A549 (cell line): ENCODE measurements at regions not wholly inside any gene's neighbourhood (a gene's known extent, or its start where the extent isn't known, plus 50 kb on each side); places are given as distances from the start of the nearest gene placed in this dataset.

Source experiments
- ATAC-seq, 2 experiments: fragments of 200-7000 bp in 1 of 2; fragments of >200 bp in 1 of 2; cut with Nextera tagmentation in 1 of 2; cut with Tn5 transposase in 1 of 2; 3 replicates each; pipeline versions ENCODE4 v1.8.0 to v1.9.1; 2018 to 2020; ENCODE audit warnings: mild to moderate bottlenecking in 1 of 2, moderate library complexity in 1 of 2
- CTCF ChIA-PET: fragments of 300-600 bp; sonication (Branson Sonifier 250); formaldehyde crosslinking; extraction: SDS; loops from one replicate; lab custom pipeline; 2021; ENCODE audit warnings: antibody characterized with exemption, inconsistent platforms; lab: Yijun Ruan, JAX
- POLR2A ChIA-PET: fragments of 350-600 bp; formaldehyde crosslinking; extraction: SDS; loops from one replicate; lab custom pipeline; 2021; ENCODE audit warnings: antibody characterized with exemption, inconsistent platforms; lab: Yijun Ruan, JAX
- DNase-seq, 2 experiments: peaks; one replicate each; pipeline versions ENCODE4 v3.0.0 to v3.0.0-alpha.2; 2011 to 2016; ENCODE audit warnings: low read depth in 1 of 2, low spot score in 1 of 2
- FAIRE-seq: peaks from 2 replicates; lab custom pipeline; 2011; peaks lifted over from hg19 to GRCh38; lab: Jason Lieb, UNC
- H3K27ac ChIP-seq, 2 experiments: fragments of >200 bp; sonication (Bioruptor Twin); formaldehyde crosslinking; 3 replicates each; pipeline ENCODE4 v1.5.1; 2016 to 2017
- H3K4me1 ChIP-seq: fragments of >200 bp; sonication (Bioruptor Twin); formaldehyde crosslinking; 3 replicates; pipeline ENCODE4 v1.6.1; 2016
- H3K4me2 ChIP-seq: fragments of >200 bp; sonication (Bioruptor Twin); formaldehyde crosslinking; 3 replicates; pipeline ENCODE4 v1.6.1; 2016
- H3K4me3 ChIP-seq: fragments of >200 bp; sonication (Bioruptor Twin); formaldehyde crosslinking; 3 replicates; pipeline ENCODE4 v1.5.1; 2016
- H3K9me3 ChIP-seq: fragments of >200 bp; sonication (Bioruptor Twin); formaldehyde crosslinking; 3 replicates; pipeline ENCODE4 v1.6.1; 2016
- BHLHE40 ChIP-seq: IDR thresholded peaks from 2 replicates; pipeline ENCODE4 v1.6.1; 2012; ENCODE audit warnings: low read depth, low read length, inconsistent platforms
- CBX8 ChIP-seq: fragments of 200-600 bp; sonication (generic); IDR thresholded peaks from 2 replicates; pipeline ENCODE4 v1.6.1; 2016
- CHD2 ChIP-seq: fragments of 150-350 bp; IDR thresholded peaks from 2 replicates; pipeline ENCODE4 v1.6.1; 2014; ENCODE audit warnings: low read length; ENCODE audit not compliant: partially characterized antibody
- CHD4 ChIP-seq: fragments of 200-600 bp; sonication (generic); IDR thresholded peaks from 2 replicates; pipeline ENCODE4 v1.6.1; 2016; ENCODE audit warnings: antibody characterized with exemption, mild to moderate bottlenecking, borderline replicate concordance
- EHF ChIP-seq: fragments of 250-450 bp; sonication (Bioruptor Pico); IDR thresholded peaks from 2 replicates; pipeline ENCODE4 v1.5.0; 2020; ENCODE audit warnings: mild to moderate bottlenecking
- ELK1 ChIP-seq: fragments of 150-350 bp; IDR thresholded peaks from 2 replicates; pipeline ENCODE4 v1.6.1; 2014; ENCODE audit warnings: low read depth, mild to moderate bottlenecking, low read length
- ESRRA ChIP-seq: fragments of 150-350 bp; IDR thresholded peaks from 2 replicates; pipeline ENCODE4 v1.6.1; 2014; ENCODE audit warnings: mild to moderate bottlenecking, low read length, borderline replicate concordance
- FOXS1 ChIP-seq: fragments of 250-450 bp; sonication (Bioruptor Pico); IDR thresholded peaks from 2 replicates; pipeline ENCODE4 v1.5.0; 2020; ENCODE audit warnings: mild to moderate bottlenecking, moderate library complexity
- HEYL ChIP-seq: fragments of 250-450 bp; sonication (Bioruptor Pico); IDR thresholded peaks from 2 replicates; pipeline ENCODE4 v1.8.0; 2021; ENCODE audit warnings: mild to moderate bottlenecking, moderate library complexity
- HOXA7 ChIP-seq: fragments of 250-450 bp; sonication (Bioruptor Pico); IDR thresholded peaks from 2 replicates; pipeline ENCODE4 v1.5.0; 2020; ENCODE audit warnings: mild to moderate bottlenecking, moderate library complexity
- HOXB5 ChIP-seq: fragments of 250-450 bp; sonication (Bioruptor Pico); IDR thresholded peaks from 2 replicates; pipeline ENCODE4 v1.5.0; 2020; ENCODE audit warnings: mild to moderate bottlenecking, moderate library complexity
- MAFK ChIP-seq: fragments of 450-650 bp; IDR thresholded peaks from 2 replicates; pipeline ENCODE4 v1.6.1; 2014; ENCODE audit not compliant: partially characterized antibody
- NFE2L2 ChIP-seq: fragments of 150-350 bp; conservative IDR thresholded peaks from 2 replicates; pipeline ENCODE4 v1.6.1; 2014; ENCODE audit warnings: low read length
- NPAS2 ChIP-seq: fragments of 250-450 bp; sonication (Bioruptor Pico); IDR thresholded peaks from 2 replicates; pipeline ENCODE4 v1.8.0; 2022; ENCODE audit warnings: mild to moderate bottlenecking, moderate library complexity, borderline replicate concordance
- PHF8 ChIP-seq: fragments of 200-600 bp; sonication (generic); IDR thresholded peaks from 2 replicates; pipeline ENCODE4 v1.6.1; 2016; ENCODE audit warnings: low read depth, mild to moderate bottlenecking, antibody characterized with exemption, moderate library complexity, borderline replicate concordance
- POLR2AphosphoS2 ChIP-seq: conservative IDR thresholded peaks from 2 replicates; pipeline ENCODE4 v1.6.1; 2012; ENCODE audit warnings: low read length, improper control_type of control experiment, inconsistent platforms
- SMC3 ChIP-seq: fragments of >200 bp; sonication (Bioruptor Twin); formaldehyde crosslinking; IDR thresholded peaks from 3 replicates; pipeline ENCODE4 v1.6.1; 2018; ENCODE audit warnings: inconsistent platforms
- TFCP2L1 ChIP-seq: fragments of 250-450 bp; sonication (Bioruptor Pico); IDR thresholded peaks from 2 replicates; pipeline ENCODE4 v1.5.0; 2021; ENCODE audit warnings: mild to moderate bottlenecking
- USF2 ChIP-seq: fragments of 450-650 bp; IDR thresholded peaks from 2 replicates; pipeline ENCODE4 v1.6.1; 2014; ENCODE audit warnings: antibody characterized with exemption
- ZFP36 ChIP-seq: fragments of 450-650 bp; IDR thresholded peaks from 2 replicates; pipeline ENCODE4 v1.6.1; 2014; ENCODE audit warnings: borderline replicate concordance; ENCODE audit not compliant: partially characterized antibody
- ZSCAN20 ChIP-seq: fragments of 250-450 bp; sonication (Bioruptor Pico); IDR thresholded peaks from 2 replicates; pipeline ENCODE4 v1.8.0; 2022; ENCODE audit warnings: mild to moderate bottlenecking, moderate library complexity
- TF ChIP-seq, protein P1 (sequence below): IDR thresholded peaks from 2 replicates; pipeline ENCODE4 v1.6.1; 2012; ENCODE audit warnings: low read depth, borderline replicate concordance
- TF ChIP-seq, protein P2 (sequence below): fragments of >200 bp; sonication (Bioruptor Twin); formaldehyde crosslinking; IDR thresholded peaks from 3 replicates; pipeline ENCODE4 v1.6.1; 2016
- TF ChIP-seq, protein P3 (sequence below): fragments of >200 bp; sonication (Bioruptor Twin); formaldehyde crosslinking; IDR thresholded peaks from 3 replicates; pipeline ENCODE4 v1.5.1; 2016
- TF ChIP-seq, protein P4 (sequence below): fragments of 250-450 bp; sonication (Bioruptor Pico); IDR thresholded peaks from 2 replicates; pipeline ENCODE4 v1.5.0; 2020; ENCODE audit warnings: low read depth, mild to moderate bottlenecking, moderate library complexity

DNA sequence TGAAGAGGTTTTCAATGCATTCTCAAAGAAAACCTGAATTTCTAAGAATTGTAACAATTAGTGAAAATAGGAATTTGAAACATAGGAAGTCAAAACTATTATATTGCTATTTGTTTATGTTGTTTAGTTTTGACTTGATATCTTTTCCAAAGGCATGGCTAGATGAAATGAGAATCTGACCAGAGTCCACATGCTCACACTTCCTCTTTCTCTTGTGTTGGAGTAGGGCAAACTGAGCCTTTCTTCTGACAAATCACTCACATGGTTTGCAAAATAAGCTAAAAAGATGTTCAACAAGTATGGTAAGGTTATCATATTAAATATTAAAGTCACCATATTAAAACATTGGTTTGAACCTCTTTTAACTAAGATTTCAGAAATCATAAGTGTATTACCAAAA, 512.6 kb downstream of the ISL1 start:
- FAIRE-seq (no peak), ATAC-seq (no peak), DNase-seq (no peak)
- TF ChIP-seq HOXB5 (CRISPR knock-in tag) (no peak), ELK1 (no peak), NPAS2 (no peak), USF2 (no peak), HOXA7 (CRISPR knock-in tag) (no peak), EHF (CRISPR knock-in tag) (no peak), FOXS1 (no peak), ZFP36 (no peak)
- TF ChIP-seq, protein P1, sequence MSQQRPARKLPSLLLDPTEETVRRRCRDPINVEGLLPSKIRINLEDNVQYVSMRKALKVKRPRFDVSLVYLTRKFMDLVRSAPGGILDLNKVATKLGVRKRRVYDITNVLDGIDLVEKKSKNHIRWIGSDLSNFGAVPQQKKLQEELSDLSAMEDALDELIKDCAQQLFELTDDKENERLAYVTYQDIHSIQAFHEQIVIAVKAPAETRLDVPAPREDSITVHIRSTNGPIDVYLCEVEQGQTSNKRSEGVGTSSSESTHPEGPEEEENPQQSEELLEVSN: no peak
- Histone ChIP-seq H3K27ac (no peak overlapping the region), H3K4me2 (no peak overlapping the region), H3K4me1 (no peaks in the 10 kb centered on the region), H3K4me3 (no peak overlapping the region), H3K9me3 (no peaks in the 10 kb centered on the region)
- ChIA-PET CTCF (no interaction called here), POLR2A (no interaction called here)

DNA sequence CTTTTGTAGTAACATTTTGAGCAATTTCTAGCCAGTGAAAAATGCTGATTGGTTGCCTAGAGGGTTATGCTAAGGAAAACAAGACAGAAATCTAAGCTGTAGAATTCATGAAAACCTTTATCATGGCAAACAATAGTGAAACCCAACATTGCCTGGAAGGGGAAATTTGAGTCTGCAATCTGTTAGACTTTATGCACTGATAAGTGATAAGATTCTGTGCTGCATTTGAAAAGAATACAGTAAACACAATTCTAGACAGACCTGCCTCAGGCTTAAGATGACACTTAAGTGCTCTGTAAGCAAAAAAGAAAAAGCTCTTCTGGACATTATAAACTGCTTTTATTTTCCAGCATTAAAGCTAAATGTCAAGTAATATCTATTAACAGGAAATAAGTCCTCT, 519.3 kb downstream of the ISL1 start:
- no peak for ATAC-seq
- Histone ChIP-seq H3K4me3 (no peak overlapping the region), H3K27ac (no peak overlapping the region), H3K4me1 (no peaks in the 10 kb centered on the region), H3K9me3 (no peaks in the 10 kb centered on the region), H3K4me2 (no peak overlapping the region)
- no peak for DNase-seq
- POLR2A ChIA-PET: no interaction called here
- FAIRE-seq: no peak
- CTCF ChIA-PET: no interaction called here
- TF ChIP-seq ESRRA: no peak
- TF ChIP-seq BHLHE40: no peak
- TF ChIP-seq CHD4: no peak
- no peak for TF ChIP-seq POLR2AphosphoS2
- TF ChIP-seq PHF8: no peak

GRCh38 chr5:51908215-51908614, 525.0 kb downstream of the ISL1 start:
- CTCF ChIA-PET: no interaction called here
- FAIRE-seq (no peak), ATAC-seq (no peak), DNase-seq (no peak)
- no peak overlapping the region for H3K4me3 ChIP-seq
- no peak overlapping the region for H3K4me2 ChIP-seq
- H3K9me3 ChIP-seq: no peaks in the 10 kb centered on the region
- POLR2A ChIA-PET: no interaction called here
- no peaks in the 10 kb centered on the region for H3K4me1 ChIP-seq
- H3K27ac ChIP-seq: no peak overlapping the region
- no peak for TF ChIP-seq HEYL (CRISPR knock-in tag)
- no peak for TF ChIP-seq MAFK
- TF ChIP-seq TFCP2L1 (CRISPR knock-in tag): no peak
- TF ChIP-seq, protein P2, sequence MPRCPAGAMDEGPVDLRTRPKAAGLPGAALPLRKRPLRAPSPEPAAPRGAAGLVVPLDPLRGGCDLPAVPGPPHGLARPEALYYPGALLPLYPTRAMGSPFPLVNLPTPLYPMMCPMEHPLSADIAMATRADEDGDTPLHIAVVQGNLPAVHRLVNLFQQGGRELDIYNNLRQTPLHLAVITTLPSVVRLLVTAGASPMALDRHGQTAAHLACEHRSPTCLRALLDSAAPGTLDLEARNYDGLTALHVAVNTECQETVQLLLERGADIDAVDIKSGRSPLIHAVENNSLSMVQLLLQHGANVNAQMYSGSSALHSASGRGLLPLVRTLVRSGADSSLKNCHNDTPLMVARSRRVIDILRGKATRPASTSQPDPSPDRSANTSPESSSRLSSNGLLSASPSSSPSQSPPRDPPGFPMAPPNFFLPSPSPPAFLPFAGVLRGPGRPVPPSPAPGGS: no peak
- TF ChIP-seq, protein P3, sequence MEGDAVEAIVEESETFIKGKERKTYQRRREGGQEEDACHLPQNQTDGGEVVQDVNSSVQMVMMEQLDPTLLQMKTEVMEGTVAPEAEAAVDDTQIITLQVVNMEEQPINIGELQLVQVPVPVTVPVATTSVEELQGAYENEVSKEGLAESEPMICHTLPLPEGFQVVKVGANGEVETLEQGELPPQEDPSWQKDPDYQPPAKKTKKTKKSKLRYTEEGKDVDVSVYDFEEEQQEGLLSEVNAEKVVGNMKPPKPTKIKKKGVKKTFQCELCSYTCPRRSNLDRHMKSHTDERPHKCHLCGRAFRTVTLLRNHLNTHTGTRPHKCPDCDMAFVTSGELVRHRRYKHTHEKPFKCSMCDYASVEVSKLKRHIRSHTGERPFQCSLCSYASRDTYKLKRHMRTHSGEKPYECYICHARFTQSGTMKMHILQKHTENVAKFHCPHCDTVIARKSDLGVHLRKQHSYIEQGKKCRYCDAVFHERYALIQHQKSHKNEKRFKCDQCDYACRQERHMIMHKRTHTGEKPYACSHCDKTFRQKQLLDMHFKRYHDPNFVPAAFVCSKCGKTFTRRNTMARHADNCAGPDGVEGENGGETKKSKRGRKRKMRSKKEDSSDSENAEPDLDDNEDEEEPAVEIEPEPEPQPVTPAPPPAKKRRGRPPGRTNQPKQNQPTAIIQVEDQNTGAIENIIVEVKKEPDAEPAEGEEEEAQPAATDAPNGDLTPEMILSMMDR: no peak
- no peak for TF ChIP-seq SMC3
- TF ChIP-seq, protein P4, sequence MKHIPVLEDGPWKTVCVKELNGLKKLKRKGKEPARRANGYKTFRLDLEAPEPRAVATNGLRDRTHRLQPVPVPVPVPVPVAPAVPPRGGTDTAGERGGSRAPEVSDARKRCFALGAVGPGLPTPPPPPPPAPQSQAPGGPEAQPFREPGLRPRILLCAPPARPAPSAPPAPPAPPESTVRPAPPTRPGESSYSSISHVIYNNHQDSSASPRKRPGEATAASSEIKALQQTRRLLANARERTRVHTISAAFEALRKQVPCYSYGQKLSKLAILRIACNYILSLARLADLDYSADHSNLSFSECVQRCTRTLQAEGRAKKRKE (CRISPR knock-in tag): no peak
- no peak for TF ChIP-seq NFE2L2
- TF ChIP-seq EHF (CRISPR knock-in tag): no peak
- no peak for TF ChIP-seq PHF8
- TF ChIP-seq CBX8: no peak
- no peak for TF ChIP-seq ELK1
- no peak for TF ChIP-seq CHD2
- no peak for TF ChIP-seq ZSCAN20 (CRISPR knock-in tag)
- TF ChIP-seq CHD4: no peak
